HCT116 (cell line): ENCODE measurements at regions not wholly inside any gene's neighbourhood (a gene's known extent, or its start where the extent isn't known, plus 50 kb on each side); places are given as distances from the start of the nearest gene placed in this dataset.

Experiments
- ATAC-seq: fragments of 200-7000 bp; cut with Tn5 transposase; 2 replicates; pipeline ENCODE4 v1.9.1; 2020; ENCODE audit warnings: mild to moderate bottlenecking, moderate library complexity
- BruUV-seq: library from RNA; stranded (reverse); fragments of 400-500 nt; replicated peaks from 2 replicates; lab custom pipeline; 2021; lab: Mats Ljungman, UMichigan
- CTCF ChIA-PET: fragments of 300-600 bp; sonication (Branson Sonifier 250); formaldehyde crosslinking; loops from one replicate; lab custom pipeline; 2021; ENCODE audit warnings: antibody characterized with exemption; lab: Charles Lee
- POLR2A ChIA-PET: fragments of 300-600, 350-600 bp; sonication (Branson Sonifier 250); formaldehyde crosslinking; loops from one replicate; lab custom pipeline; 2021; ENCODE audit warnings: antibody characterized with exemption; lab: Charles Lee
- RAD21 ChIA-PET, 2 experiments: fragments of 300-600 bp; sonication (Branson Sonifier 250); formaldehyde crosslinking; loops; one replicate each; lab custom pipeline; 2023; ENCODE audit warnings: low total read pairs in 2 of 2; ENCODE audit not compliant: uncharacterized antibody in 2 of 2, unreplicated experiment in 2 of 2, low non-redundant PET in 1 of 2; lab: Charles Lee
- DNase-seq: peaks from one replicate; pipeline ENCODE4 v3.0.0-alpha.2; 2010; ENCODE audit warnings: low read depth, low spot score
- H2AFZ ChIP-seq: fragments of 200-600 bp; shearing (Covaris generic), sonication (generic); 2 replicates; pipeline ENCODE4 v1.6.1; 2017; ENCODE audit warnings: low read depth, mixed run types, mixed read lengths, antibody characterized with exemption, low read length; ENCODE audit not compliant: poor library complexity, severe bottlenecking
- H3K27ac ChIP-seq: 2 replicates; pipeline ENCODE4 v1.5.1; 2012; ENCODE audit warnings: low read depth, low read length
- H3K27me3 ChIP-seq: fragments of 200-600 bp; sonication (generic); 2 replicates; pipeline ENCODE4 v1.6.1; 2016; ENCODE audit warnings: mixed run types, low read length, mixed read lengths; ENCODE audit not compliant: insufficient read depth
- H3K36me3 ChIP-seq, 2 experiments: fragments of 200-500 bp in 1 of 2; fragments of 200-600 bp in 1 of 2; sonication (Bioruptor generic) in 1 of 2; sonication (generic) in 1 of 2; 2 replicates each; pipeline versions ENCODE4 v1.5.1 to v1.6.1; 2014 to 2016; ENCODE audit warnings: low read length in 2 of 2, inconsistent platforms in 1 of 2, mixed read lengths in 1 of 2, mixed run types in 1 of 2; ENCODE audit not compliant: insufficient read depth in 2 of 2, control insufficient read depth in 1 of 2
- H3K4me1 ChIP-seq, 2 experiments: fragments of 200-600 bp in 1 of 2; sonication (generic) in 1 of 2; 2 replicates each; pipeline versions ENCODE4 v1.5.1 to v1.6.1; 2012 to 2017; ENCODE audit warnings: low read length in 2 of 2, inconsistent platforms in 1 of 2, mild to moderate bottlenecking in 1 of 2, mixed read lengths in 1 of 2, mixed run types in 1 of 2, moderate library complexity in 1 of 2; ENCODE audit not compliant: insufficient read depth in 2 of 2, control insufficient read depth in 1 of 2
- H3K4me2 ChIP-seq: fragments of 200-600 bp; sonication (generic); 2 replicates; pipeline ENCODE4 v1.6.1; 2017; ENCODE audit warnings: mixed run types, low read length, mixed read lengths
- H3K4me3 ChIP-seq, 2 experiments: fragments of 200-600 bp in 1 of 2; sonication (generic) in 1 of 2; replicated peaks in 1 of 2; 2 replicates each; pipeline ENCODE4 v1.5.1; 2011 to 2016; ENCODE audit warnings: low read length in 2 of 2, control low read depth in 1 of 2, low read depth in 1 of 2, mild to moderate bottlenecking in 1 of 2, mixed read lengths in 1 of 2, mixed run types in 1 of 2
- H3K79me2 ChIP-seq: fragments of 200-600 bp; sonication (generic); 2 replicates; pipeline ENCODE4 v1.6.1; 2017; ENCODE audit warnings: mild to moderate bottlenecking, mixed run types, low read length, moderate library complexity, mixed read lengths; ENCODE audit not compliant: insufficient read depth
- H3K9ac ChIP-seq: fragments of 200-600 bp; sonication (generic); 2 replicates; pipeline ENCODE4 v1.6.1; 2016; ENCODE audit warnings: low read length, mixed read lengths
- H3K9me2 ChIP-seq: fragments of 200-600 bp; sonication (generic), shearing (Covaris generic); 2 replicates; pipeline ENCODE4 v1.6.1; 2017; ENCODE audit warnings: mixed run types, mild to moderate bottlenecking, moderate library complexity; ENCODE audit not compliant: insufficient read depth
- H3K9me3 ChIP-seq, 2 experiments: fragments of 200-500 bp in 1 of 2; fragments of 200-600 bp in 1 of 2; sonication (Bioruptor generic) in 1 of 2; sonication (generic) in 1 of 2; 2 replicates each; pipeline ENCODE4 v1.6.1; 2014 to 2017; ENCODE audit warnings: low read length in 2 of 2, mixed read lengths in 2 of 2, inconsistent platforms in 1 of 2, low read depth in 1 of 2, mild to moderate bottlenecking in 1 of 2, mixed run types in 1 of 2, moderate library complexity in 1 of 2; ENCODE audit not compliant: control insufficient read depth in 1 of 2, insufficient read depth in 1 of 2
- H4K20me1 ChIP-seq: fragments of 200-600 bp; sonication (generic), shearing (Covaris generic); 2 replicates; pipeline ENCODE4 v1.6.1; 2017; ENCODE audit warnings: mixed run types, mild to moderate bottlenecking, moderate library complexity; ENCODE audit not compliant: insufficient read depth
- EGR1 ChIP-seq: IDR thresholded peaks from 2 replicates; pipeline ENCODE4 v1.6.1; 2012; ENCODE audit warnings: low read depth
- EZH2 ChIP-seq: fragments of 200-600 bp; sonication (generic); IDR thresholded peaks from 2 replicates; pipeline ENCODE4 v1.6.1; 2017; ENCODE audit warnings: antibody characterized with exemption, mixed run types
- EZH2phosphoT487 ChIP-seq: fragments of 200-600 bp; IDR thresholded peaks from 2 replicates; pipeline ENCODE4 v1.6.1; 2018; ENCODE audit warnings: antibody characterized with exemption, borderline replicate concordance
- POLR2A ChIP-seq: IDR thresholded peaks from 2 replicates; pipeline ENCODE4 v1.7.0; 2011; ENCODE audit warnings: borderline replicate concordance; ENCODE audit not compliant: insufficient read depth, insufficient read length; ENCODE audit errors: extremely low read depth
- POLR2AphosphoS5 ChIP-seq: IDR thresholded peaks from 2 replicates; pipeline ENCODE4 v1.6.1; 2011; ENCODE audit warnings: mild to moderate bottlenecking, low read depth, low read length, moderate library complexity
- RAD21 ChIP-seq: IDR thresholded peaks from 2 replicates; pipeline ENCODE4 v1.6.1; 2012; ENCODE audit warnings: low read depth, mild to moderate bottlenecking
- SP1 ChIP-seq: IDR thresholded peaks from 2 replicates; pipeline ENCODE4 v1.6.1; 2012; ENCODE audit warnings: low read depth
- SRF ChIP-seq: IDR thresholded peaks from 2 replicates; pipeline ENCODE4 v1.6.1; 2012; ENCODE audit warnings: low read depth
- TCF7L2 ChIP-seq: IDR thresholded peaks from 2 replicates; pipeline ENCODE4 v1.7.0; 2011; ENCODE audit warnings: borderline replicate concordance, inconsistent platforms; ENCODE audit not compliant: insufficient read depth, insufficient read length; ENCODE audit errors: extremely low read depth
- YY1 ChIP-seq: IDR thresholded peaks from 2 replicates; pipeline ENCODE4 v1.6.1; 2011; ENCODE audit warnings: low read length, low read depth, moderate library complexity, mild to moderate bottlenecking; ENCODE audit not compliant: insufficient replicate concordance; ENCODE audit errors: extremely low read depth
- ZFX ChIP-seq: fragments of 450-650 bp; IDR thresholded peaks from 2 replicates; pipeline ENCODE4 v1.6.1; 2017
- ZNF274 ChIP-seq: fragments of 200-500 bp; sonication (Bioruptor generic); IDR thresholded peaks from 2 replicates; pipeline ENCODE4 v1.6.1; 2014; ENCODE audit warnings: mild to moderate bottlenecking, low read depth, low read length, inconsistent platforms
- intact Hi-C: fragments of 100-400 bp; cut with micrococcal nuclease; formaldehyde crosslinking; loops from 2 replicates; pipeline ENCODE4 v1.10.0; 2022
- TF ChIP-seq, protein P1 (sequence below): IDR thresholded peaks from 2 replicates; pipeline ENCODE4 v1.6.1; 2012; ENCODE audit warnings: low read depth
- TF ChIP-seq, protein P2 (sequence below): IDR thresholded peaks from 2 replicates; pipeline ENCODE4 v1.6.1; 2012

DNA sequence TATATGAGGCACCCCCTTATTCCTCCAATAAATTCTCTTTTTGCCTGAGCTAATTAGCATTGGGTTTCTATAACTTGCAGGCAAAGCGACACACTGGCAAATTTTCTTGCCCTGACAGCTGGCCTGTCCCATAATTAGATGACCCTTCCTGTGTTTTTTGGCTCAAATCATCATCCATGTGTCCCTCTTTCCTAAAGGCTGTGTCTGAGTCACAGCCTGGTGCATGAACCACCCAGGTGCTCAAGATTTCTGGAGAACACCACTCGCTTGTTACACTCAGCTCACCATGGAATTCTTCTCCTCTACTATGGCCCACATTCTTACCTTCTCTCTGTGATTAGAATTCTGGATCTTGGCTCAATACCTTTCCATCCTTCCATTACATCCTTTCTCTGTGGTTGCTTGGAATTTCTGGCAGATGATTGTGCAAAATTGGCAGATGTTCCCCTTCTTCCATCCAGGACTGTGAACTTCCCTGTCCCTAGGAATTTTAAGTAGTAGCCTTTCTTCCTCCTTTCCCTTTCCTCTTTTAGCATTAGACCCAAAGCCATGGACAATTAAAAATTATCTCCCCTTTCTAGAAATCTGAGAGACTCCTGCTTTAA is 116.0 kb upstream of the ANKRD1 start (continued):
- no peak for TF ChIP-seq EZH2

DNA sequence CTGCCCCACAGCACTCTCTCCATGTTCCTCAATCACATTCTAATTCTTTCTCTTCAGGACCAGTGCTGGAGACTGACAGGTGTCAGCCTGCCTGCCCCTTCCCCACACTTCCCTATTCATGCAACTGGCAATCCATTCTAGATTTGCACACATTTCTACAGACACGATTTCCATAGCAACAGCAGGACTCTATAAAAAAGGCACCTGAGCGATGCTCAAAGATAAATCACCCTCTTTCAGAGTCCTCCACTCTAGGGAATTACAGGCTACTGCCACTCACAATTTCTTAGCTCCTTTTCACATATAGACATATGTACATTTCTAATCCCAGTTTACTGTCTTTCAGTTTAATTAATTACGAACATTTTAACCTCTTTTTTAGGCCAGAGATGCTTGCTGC is 118.1 kb upstream of the ANKRD1 start:
- Histone ChIP-seq H3K36me3 (no peaks in the 10 kb centered on the region), H3K79me2 (no peaks in the 10 kb centered on the region), H3K27me3 (no peaks in the 10 kb centered on the region), H2AFZ (no peak overlapping the region), H3K4me2 (no peak overlapping the region), H3K9ac (no peak overlapping the region), H3K4me3 (no peak overlapping the region), H3K9me3 (no peaks in the 10 kb centered on the region), H4K20me1 (no peaks in the 10 kb centered on the region), H3K27ac (no peak overlapping the region), H3K9me2 (no peaks in the 10 kb centered on the region), H3K4me1 (no peaks in the 10 kb centered on the region)
- TF ChIP-seq YY1 (no peak), POLR2AphosphoS5 (no peak), ZNF274 (no peak)
- DNase-seq (no peak), ATAC-seq (no peak)
- intact Hi-C loops, result no loop called here
- ChIA-PET POLR2A (no interaction called here), RAD21 (no interaction called here), CTCF (no interaction called here)
- BruUV-seq, result no TSS peak

DNA sequence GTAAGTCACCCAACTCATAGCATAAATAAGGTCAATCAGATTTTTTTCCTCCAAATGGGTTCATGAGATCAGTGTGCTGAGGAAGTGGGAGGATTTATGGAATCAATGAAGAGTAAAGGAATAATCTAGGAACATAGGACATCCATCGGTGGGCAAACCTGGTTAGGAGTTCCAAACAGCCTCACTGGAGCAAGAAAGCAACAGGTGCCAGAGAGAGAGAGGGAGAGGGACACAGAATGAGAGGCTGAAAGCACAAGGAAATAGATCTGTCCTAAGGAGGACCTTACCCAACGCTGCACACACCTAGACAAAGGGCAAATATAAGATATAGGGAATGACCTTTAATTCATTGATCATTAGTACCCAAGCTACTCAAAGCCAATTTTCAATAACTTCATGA is 119.5 kb upstream of the ANKRD1 start:
- Histone ChIP-seq H3K27me3 (no peaks in the 10 kb centered on the region), H3K4me2 (no peak overlapping the region), H3K79me2 (no peaks in the 10 kb centered on the region), H3K9me3 (no peaks in the 10 kb centered on the region), H3K36me3 (no peaks in the 10 kb centered on the region), H3K27ac (no peak overlapping the region), H2AFZ (no peak overlapping the region), H3K9ac (no peak overlapping the region), H3K9me2 (no peaks in the 10 kb centered on the region), H4K20me1 (no peaks in the 10 kb centered on the region), H3K4me1 (no peaks in the 10 kb centered on the region), H3K4me3 (no peak overlapping the region)
- BruUV-seq, result no TSS peak
- intact Hi-C loops, result loop anchor here (10.0 kb wide), 1 partner anchor 874 kb away; no protein-coding TSS in a partner anchor
- CTCF ChIA-PET, result no interaction called here
- DNase-seq, result no peak
- RAD21 ChIA-PET, result no interaction called here
- no peak for ATAC-seq
- POLR2A ChIA-PET, result no interaction called here
- TF ChIP-seq ZFX (no peak), EZH2 (no peak), SP1 (no peak), POLR2AphosphoS5 (no peak), RAD21 (no peak), SRF (no peak), YY1 (no peak), TCF7L2 (no peak), POLR2A (no peak), EGR1 (no peak), EZH2phosphoT487 (no peak)
- TF ChIP-seq, protein P1, sequence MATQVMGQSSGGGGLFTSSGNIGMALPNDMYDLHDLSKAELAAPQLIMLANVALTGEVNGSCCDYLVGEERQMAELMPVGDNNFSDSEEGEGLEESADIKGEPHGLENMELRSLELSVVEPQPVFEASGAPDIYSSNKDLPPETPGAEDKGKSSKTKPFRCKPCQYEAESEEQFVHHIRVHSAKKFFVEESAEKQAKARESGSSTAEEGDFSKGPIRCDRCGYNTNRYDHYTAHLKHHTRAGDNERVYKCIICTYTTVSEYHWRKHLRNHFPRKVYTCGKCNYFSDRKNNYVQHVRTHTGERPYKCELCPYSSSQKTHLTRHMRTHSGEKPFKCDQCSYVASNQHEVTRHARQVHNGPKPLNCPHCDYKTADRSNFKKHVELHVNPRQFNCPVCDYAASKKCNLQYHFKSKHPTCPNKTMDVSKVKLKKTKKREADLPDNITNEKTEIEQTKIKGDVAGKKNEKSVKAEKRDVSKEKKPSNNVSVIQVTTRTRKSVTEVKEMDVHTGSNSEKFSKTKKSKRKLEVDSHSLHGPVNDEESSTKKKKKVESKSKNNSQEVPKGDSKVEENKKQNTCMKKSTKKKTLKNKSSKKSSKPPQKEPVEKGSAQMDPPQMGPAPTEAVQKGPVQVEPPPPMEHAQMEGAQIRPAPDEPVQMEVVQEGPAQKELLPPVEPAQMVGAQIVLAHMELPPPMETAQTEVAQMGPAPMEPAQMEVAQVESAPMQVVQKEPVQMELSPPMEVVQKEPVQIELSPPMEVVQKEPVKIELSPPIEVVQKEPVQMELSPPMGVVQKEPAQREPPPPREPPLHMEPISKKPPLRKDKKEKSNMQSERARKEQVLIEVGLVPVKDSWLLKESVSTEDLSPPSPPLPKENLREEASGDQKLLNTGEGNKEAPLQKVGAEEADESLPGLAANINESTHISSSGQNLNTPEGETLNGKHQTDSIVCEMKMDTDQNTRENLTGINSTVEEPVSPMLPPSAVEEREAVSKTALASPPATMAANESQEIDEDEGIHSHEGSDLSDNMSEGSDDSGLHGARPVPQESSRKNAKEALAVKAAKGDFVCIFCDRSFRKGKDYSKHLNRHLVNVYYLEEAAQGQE, result no peak
- TF ChIP-seq, protein P2, sequence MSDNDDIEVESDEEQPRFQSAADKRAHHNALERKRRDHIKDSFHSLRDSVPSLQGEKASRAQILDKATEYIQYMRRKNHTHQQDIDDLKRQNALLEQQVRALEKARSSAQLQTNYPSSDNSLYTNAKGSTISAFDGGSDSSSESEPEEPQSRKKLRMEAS, result no peak
